Stomach (tissue), 4 donors: ENCODE measurements at regions not wholly inside any gene's neighbourhood (a gene's known extent, or its start where the extent isn't known, plus 50 kb on each side); places are given as distances from the start of the nearest gene placed in this dataset.

ENCODE experiments used
- POLR2A ChIP-seq, 4 donors: fragments of 450-650 bp; IDR thresholded peaks; one replicate each; pipeline ENCODE4 v1.6.1; 2016; ENCODE audit warnings: antibody characterized with exemption in 4 of 4, control low read depth in 2 of 4, mild to moderate bottlenecking in 1 of 4, moderate library complexity in 1 of 4
- TF ChIP-seq, protein P1 (sequence below), 7 experiments: fragments of 450-650 bp in 4 of 7; fragments of 200-600 bp in 3 of 7; sonication (generic) in 3 of 7; IDR thresholded peaks; one replicate each; pipeline ENCODE4 v1.5.1; 2016 to 2019; ENCODE audit warnings: antibody characterized with exemption in 7 of 7, control low read depth in 2 of 7, mild to moderate bottlenecking in 1 of 7

DNA sequence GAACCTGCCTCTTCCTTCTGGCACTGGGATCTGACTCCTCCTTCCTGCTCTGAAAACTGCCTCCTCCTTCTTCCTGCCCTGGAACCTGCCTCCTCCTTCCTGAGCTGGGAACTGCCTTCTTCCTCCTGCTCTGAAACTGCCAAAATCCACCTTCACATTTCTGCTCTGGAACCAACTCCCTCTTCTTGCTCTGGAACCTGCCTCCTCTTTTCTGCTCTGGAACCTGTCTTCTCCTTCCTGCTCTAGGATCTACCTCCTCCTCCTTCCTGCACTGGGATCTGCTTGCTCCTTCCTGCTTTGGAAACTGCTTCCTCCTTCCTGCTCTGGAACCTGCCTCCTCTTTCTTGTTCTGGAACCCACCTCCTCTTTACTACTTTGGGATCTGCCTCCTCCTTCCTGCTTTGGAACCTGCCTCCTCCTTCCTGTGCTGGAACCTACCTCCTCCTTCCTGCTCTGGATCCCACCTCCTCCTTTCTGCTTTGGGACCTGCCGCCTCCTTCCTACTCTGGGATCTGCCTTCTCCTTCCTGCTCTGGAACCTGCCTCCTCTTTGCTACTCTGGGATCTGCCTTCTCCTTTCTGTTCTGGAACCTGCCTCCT, 315.5 kb downstream of the PRL start:
- TF ChIP-seq POLR2A (IDR thresholded peaks at IDR 0.05) = no peak
- TF ChIP-seq, protein P1, sequence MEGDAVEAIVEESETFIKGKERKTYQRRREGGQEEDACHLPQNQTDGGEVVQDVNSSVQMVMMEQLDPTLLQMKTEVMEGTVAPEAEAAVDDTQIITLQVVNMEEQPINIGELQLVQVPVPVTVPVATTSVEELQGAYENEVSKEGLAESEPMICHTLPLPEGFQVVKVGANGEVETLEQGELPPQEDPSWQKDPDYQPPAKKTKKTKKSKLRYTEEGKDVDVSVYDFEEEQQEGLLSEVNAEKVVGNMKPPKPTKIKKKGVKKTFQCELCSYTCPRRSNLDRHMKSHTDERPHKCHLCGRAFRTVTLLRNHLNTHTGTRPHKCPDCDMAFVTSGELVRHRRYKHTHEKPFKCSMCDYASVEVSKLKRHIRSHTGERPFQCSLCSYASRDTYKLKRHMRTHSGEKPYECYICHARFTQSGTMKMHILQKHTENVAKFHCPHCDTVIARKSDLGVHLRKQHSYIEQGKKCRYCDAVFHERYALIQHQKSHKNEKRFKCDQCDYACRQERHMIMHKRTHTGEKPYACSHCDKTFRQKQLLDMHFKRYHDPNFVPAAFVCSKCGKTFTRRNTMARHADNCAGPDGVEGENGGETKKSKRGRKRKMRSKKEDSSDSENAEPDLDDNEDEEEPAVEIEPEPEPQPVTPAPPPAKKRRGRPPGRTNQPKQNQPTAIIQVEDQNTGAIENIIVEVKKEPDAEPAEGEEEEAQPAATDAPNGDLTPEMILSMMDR (IDR thresholded peaks at IDR 0.05) = no peak
